Activated naive CD8-positive, alpha-beta T cell treated with anti-CD3 and anti-CD28 coated beads for 36 hours (primary cell): ENCODE measurements at regions not wholly inside any gene's neighbourhood (a gene's known extent, or its start where the extent isn't known, plus 50 kb on each side); places are given as distances from the start of the nearest gene placed in this dataset.
A peak's percentile ranks its signal among the peaks of the same experiment; 100 is the strongest.
"Not testable (repeated sequence)": the region's sequence is repeated elsewhere in the genome, so short reads cannot be mapped to it uniquely, and the experiment has no call there.

Source experiments
- DNase-seq: peaks from one replicate; pipeline ENCODE4 v3.0.0; 2021
- H3K27ac Mint-ChIP-seq: one replicate; pipeline ENCODE4 v1.8.0; 2022; ENCODE audit warnings: mild to moderate bottlenecking, moderate library complexity, mixed read lengths
- H3K27me3 Mint-ChIP-seq: one replicate; pipeline ENCODE4 v1.8.0; 2022; ENCODE audit warnings: mild to moderate bottlenecking, mixed read lengths
- H3K36me3 Mint-ChIP-seq: one replicate; pipeline ENCODE4 v1.8.0; 2021; ENCODE audit warnings: mild to moderate bottlenecking, mixed read lengths
- H3K4me1 Mint-ChIP-seq: one replicate; pipeline ENCODE4 v1.8.0; 2021; ENCODE audit warnings: mixed read lengths
- H3K4me3 Mint-ChIP-seq: one replicate; pipeline ENCODE4 v1.8.0; 2022; ENCODE audit warnings: mild to moderate bottlenecking, moderate library complexity, mixed read lengths
- H3K9me3 Mint-ChIP-seq: one replicate; pipeline ENCODE4 v1.8.0; 2022; ENCODE audit warnings: mixed read lengths

GRCh38 chr16:26396511-26397235 is 670.1 kb upstream of the C16orf82 start:
- DNase-seq: no peak
- Mint-ChIP-seq H3K27ac (no peak overlapping the region), H3K4me3 (no peak overlapping the region), H3K9me3 (peaks cover 4% of the 10 kb centered on the region), H3K27me3 (peaks cover 16% of the 10 kb centered on the region), H3K36me3 (no peaks in the 10 kb centered on the region), H3K4me1 (no peaks in the 10 kb centered on the region)

DNA sequence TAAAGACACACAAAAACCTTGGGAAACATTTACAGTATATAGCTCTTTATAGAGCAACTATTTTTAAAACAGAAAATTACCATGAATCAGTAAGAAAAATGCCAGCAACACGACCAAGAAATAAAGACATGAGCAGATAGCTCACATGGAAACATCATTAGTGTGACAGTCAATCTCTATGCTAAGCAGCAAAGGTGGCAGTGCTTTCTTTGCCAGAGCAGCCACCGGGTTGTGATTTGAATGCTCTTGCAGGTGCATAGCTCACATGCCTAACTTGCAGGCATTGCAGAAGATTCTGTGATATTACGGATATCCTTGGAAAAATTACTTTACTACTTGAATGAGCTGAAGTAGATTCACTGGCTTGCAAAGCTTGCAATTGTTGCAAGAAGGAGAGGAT is 652.9 kb upstream of the C16orf82 start:
- Mint-ChIP-seq H3K27ac (no peak overlapping the region), H3K27me3 (peaks cover 33% of the 10 kb centered on the region), H3K9me3 (peaks cover 10% of the 10 kb centered on the region), H3K36me3 (no peaks in the 10 kb centered on the region), H3K4me3 (no peak overlapping the region), H3K4me1 (no peaks in the 10 kb centered on the region)
- DNase-seq: no peak

- Mint-ChIP-seq H3K27me3 (peaks cover 32% of the 10 kb centered on the region), H3K9me3 (peaks cover 17% of the 10 kb centered on the region)
- not testable (repeated sequence) for DNase-seq, H3K4me1 Mint-ChIP-seq, H3K27ac Mint-ChIP-seq, H3K4me3 Mint-ChIP-seq, H3K36me3 Mint-ChIP-seq
Observed at GRCh38 chr16:26419458-26419857, 647.3 kb upstream of the C16orf82 start.

- Mint-ChIP-seq H3K36me3 (no peaks in the 10 kb centered on the region), H3K4me1 (no peaks in the 10 kb centered on the region), H3K9me3 (peaks cover 7% of the 10 kb centered on the region), H3K27ac (no peak overlapping the region), H3K27me3 (peaks cover 18% of the 10 kb centered on the region), H3K4me3 (no peak overlapping the region)
- no peak for DNase-seq
Observed at GRCh38 chr16:26430618-26431017, 636.1 kb upstream of the C16orf82 start.

GRCh38 chr16:26433807-26434206 is 632.9 kb upstream of the C16orf82 start:
- no peak overlapping the region for H3K27ac Mint-ChIP-seq
- H3K9me3 Mint-ChIP-seq: peaks cover 6% of the 10 kb centered on the region
- H3K27me3 Mint-ChIP-seq: peaks cover 17% of the 10 kb centered on the region
- no peaks in the 10 kb centered on the region for H3K36me3 Mint-ChIP-seq
- no peak for DNase-seq
- no peak overlapping the region for H3K4me3 Mint-ChIP-seq
- no peaks in the 10 kb centered on the region for H3K4me1 Mint-ChIP-seq

GRCh38 chr16:26441178-26441577 is 625.5 kb upstream of the C16orf82 start:
- H3K36me3 Mint-ChIP-seq: no peaks in the 10 kb centered on the region
- no peaks in the 10 kb centered on the region for H3K4me1 Mint-ChIP-seq
- DNase-seq: no peak
- no peak overlapping the region for H3K27ac Mint-ChIP-seq
- H3K9me3 Mint-ChIP-seq: peaks cover 1% of the 10 kb centered on the region
- H3K27me3 Mint-ChIP-seq: peaks cover 7% of the 10 kb centered on the region
- no peak overlapping the region for H3K4me3 Mint-ChIP-seq

GRCh38 chr16:26442321-26442720 is 624.4 kb upstream of the C16orf82 start:
- Mint-ChIP-seq H3K36me3 (no peaks in the 10 kb centered on the region), H3K27ac (no peak overlapping the region), H3K27me3 (no peaks in the 10 kb centered on the region), H3K4me1 (no peaks in the 10 kb centered on the region), H3K4me3 (no peak overlapping the region), H3K9me3 (peaks cover 1% of the 10 kb centered on the region)
- DNase-seq: no peak

DNA sequence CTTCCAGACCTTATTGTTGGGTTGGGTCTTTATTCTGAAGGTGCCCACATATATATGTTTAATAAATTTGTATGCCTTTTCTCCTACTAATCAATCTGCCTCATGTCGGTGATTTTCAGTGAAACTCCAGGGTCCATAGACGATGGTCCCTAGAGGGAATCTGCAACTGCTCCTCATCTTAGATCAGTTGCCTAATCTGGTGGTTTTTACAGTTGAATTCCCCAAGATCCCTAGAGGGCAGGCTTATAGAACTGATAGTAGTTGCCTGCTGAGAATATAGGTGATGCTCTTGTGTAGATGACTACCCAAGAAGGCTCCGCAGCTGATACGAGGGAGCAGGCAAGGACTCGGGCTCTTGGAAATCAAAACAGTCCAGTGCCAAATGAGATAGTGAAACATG is 619.2 kb upstream of the C16orf82 start:
- Mint-ChIP-seq H3K27ac (no peak overlapping the region), H3K27me3 (peaks cover 3% of the 10 kb centered on the region), H3K9me3 (no peaks in the 10 kb centered on the region), H3K4me1 (no peaks in the 10 kb centered on the region), H3K4me3 (no peak overlapping the region), H3K36me3 (no peaks in the 10 kb centered on the region)
- no peak for DNase-seq

- peaks cover 3% of the 10 kb centered on the region for H3K9me3 Mint-ChIP-seq
- no peaks in the 10 kb centered on the region for H3K36me3 Mint-ChIP-seq
- H3K4me3 Mint-ChIP-seq: no peak overlapping the region
- H3K27ac Mint-ChIP-seq: no peak overlapping the region
- peaks cover 3% of the 10 kb centered on the region for H3K4me1 Mint-ChIP-seq
- peaks cover 15% of the 10 kb centered on the region for H3K27me3 Mint-ChIP-seq
- DNase-seq: no peak
Observed at GRCh38 chr16:26453215-26453614, 613.5 kb upstream of the C16orf82 start.

DNA sequence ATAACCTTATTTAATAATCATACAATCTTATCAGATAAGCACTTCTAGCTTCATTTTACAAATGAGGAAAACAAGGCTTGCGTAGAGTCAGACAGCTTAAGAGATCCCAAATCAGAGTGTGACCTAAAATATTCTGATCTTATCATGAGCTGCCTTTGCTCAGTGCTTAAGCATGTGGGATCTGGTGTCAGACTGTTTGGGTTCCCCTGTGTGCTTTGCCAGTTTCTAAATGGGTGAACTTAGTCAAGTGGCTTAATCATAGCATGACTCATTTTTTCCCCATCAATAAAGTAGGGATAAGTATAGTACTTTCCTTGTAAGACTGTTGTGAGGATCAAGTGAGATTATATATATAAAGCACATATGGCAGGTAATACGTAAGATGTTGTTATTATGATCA is 612.6 kb upstream of the C16orf82 start:
- Mint-ChIP-seq H3K27ac (no peak overlapping the region), H3K27me3 (peaks cover 15% of the 10 kb centered on the region), H3K4me3 (no peak overlapping the region), H3K36me3 (no peaks in the 10 kb centered on the region), H3K9me3 (peaks cover 3% of the 10 kb centered on the region), H3K4me1 (peaks cover 3% of the 10 kb centered on the region)
- no peak for DNase-seq

- H3K4me1 Mint-ChIP-seq: peaks cover 3% of the 10 kb centered on the region
- peaks cover 14% of the 10 kb centered on the region for H3K27me3 Mint-ChIP-seq
- no peak overlapping the region for H3K27ac Mint-ChIP-seq
- H3K9me3 Mint-ChIP-seq: peaks cover 3% of the 10 kb centered on the region
- no peak for DNase-seq
- H3K36me3 Mint-ChIP-seq: no peaks in the 10 kb centered on the region
- H3K4me3 Mint-ChIP-seq: no peak overlapping the region
Observed at GRCh38 chr16:26456074-26456473, 610.7 kb upstream of the C16orf82 start.

DNA sequence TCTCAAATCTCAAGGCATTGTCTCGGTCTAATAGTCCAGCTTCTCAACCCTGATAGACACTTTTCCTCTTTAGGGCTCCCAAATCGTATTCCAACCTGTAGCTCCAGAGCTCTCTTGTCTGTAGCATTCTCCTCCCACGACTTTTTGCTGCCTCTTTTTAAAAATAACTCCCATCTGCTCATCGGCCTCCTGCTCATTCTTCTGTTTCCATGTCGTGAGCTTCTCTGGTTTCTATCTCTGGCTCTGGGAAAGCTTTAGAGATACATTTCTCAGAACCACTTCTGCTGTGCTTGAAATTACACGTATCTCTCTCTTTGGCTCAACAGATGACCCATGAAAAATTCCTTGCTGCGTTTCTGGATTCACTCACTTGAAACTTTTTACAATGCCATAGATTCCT is 609.6 kb upstream of the C16orf82 start:
- Mint-ChIP-seq H3K4me1 (peaks cover 3% of the 10 kb centered on the region), H3K27ac (no peak overlapping the region), H3K4me3 (no peak overlapping the region), H3K27me3 (peaks cover 23% of the 10 kb centered on the region), H3K36me3 (no peaks in the 10 kb centered on the region), H3K9me3 (peaks cover 3% of the 10 kb centered on the region)
- DNase-seq: no peak

DNA sequence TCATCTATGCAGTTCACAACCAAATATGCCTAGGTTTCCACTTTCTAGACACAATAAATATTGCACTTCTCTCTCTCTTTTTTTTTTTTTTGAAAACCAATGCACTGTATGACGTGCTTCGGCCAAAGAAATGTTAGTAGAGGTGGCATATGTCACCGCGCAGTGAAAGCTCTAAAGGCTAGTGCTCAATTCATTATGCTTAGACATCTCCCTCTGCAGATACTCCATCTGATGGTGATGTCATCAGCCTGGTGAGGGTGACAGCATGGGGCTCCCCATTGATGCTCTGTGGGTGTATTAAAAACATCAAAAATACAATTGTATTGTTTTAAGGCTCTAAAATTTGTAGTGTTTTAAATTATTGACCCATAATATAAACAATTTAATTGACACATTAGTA is 608.8 kb upstream of the C16orf82 start:
- Mint-ChIP-seq H3K27ac (no peak overlapping the region), H3K27me3 (peaks cover 28% of the 10 kb centered on the region), H3K36me3 (no peaks in the 10 kb centered on the region), H3K4me3 (no peak overlapping the region), H3K4me1 (peaks cover 3% of the 10 kb centered on the region), H3K9me3 (peaks cover 3% of the 10 kb centered on the region)
- DNase-seq: no peak

- H3K27ac Mint-ChIP-seq: peak overlapping the region; percentile 30
- no peak overlapping the region for H3K4me3 Mint-ChIP-seq
- H3K36me3 Mint-ChIP-seq: peaks cover 3% of the 10 kb centered on the region
- no peak for DNase-seq
- peaks cover 5% of the 10 kb centered on the region for H3K9me3 Mint-ChIP-seq
- peaks cover 43% of the 10 kb centered on the region for H3K27me3 Mint-ChIP-seq
- H3K4me1 Mint-ChIP-seq: no peaks in the 10 kb centered on the region
Observed at GRCh38 chr16:26464576-26465266, 602.0 kb upstream of the C16orf82 start.

DNA sequence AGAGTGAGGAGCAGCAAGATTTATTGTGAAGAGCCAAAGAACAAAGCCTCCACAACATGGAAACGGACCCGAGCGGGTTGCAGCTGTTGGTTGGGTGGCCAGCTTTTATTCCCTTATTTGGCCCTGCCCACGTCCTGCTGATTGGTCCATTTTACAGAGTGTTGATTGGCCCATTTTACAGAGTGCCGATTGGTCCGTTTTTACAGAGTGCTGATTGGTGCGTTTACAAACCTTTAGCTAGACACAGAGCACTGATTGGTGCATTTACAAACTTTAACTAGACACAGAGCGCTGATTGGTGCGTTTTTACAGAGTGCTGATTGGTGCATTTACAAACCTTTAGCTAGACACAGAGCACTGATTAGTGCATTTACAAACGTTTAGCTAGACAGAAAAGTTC is 592.3 kb upstream of the C16orf82 start:
- not testable (repeated sequence) for H3K36me3 Mint-ChIP-seq, DNase-seq, H3K4me3 Mint-ChIP-seq, H3K4me1 Mint-ChIP-seq, H3K27ac Mint-ChIP-seq
- peaks cover 18% of the 10 kb centered on the region for H3K27me3 Mint-ChIP-seq
- peaks cover 21% of the 10 kb centered on the region for H3K9me3 Mint-ChIP-seq

DNA sequence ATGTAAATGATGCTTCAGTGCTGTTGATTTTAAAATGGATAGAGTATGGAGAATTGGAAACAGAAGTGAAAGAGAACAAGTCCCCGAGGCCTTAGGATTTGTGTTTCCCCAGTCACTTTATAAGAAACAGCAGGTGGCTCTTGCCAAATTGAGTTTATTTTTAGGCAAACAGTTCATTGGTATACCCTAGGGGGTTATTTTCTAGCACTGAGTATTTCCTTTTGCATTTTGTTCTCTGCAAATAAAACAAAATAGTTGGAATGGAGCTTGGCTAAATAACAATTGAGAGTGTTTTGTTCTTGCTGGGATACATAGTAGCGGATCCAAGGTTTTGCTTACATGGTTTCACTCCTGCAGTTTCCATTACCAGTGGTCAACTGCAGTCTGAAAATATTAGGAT is 591.1 kb upstream of the C16orf82 start:
- Mint-ChIP-seq H3K27me3 (peaks cover 18% of the 10 kb centered on the region), H3K36me3 (no peaks in the 10 kb centered on the region), H3K27ac (no peak overlapping the region), H3K4me1 (no peaks in the 10 kb centered on the region), H3K4me3 (no peak overlapping the region), H3K9me3 (peaks cover 21% of the 10 kb centered on the region)
- DNase-seq: no peak
